A549 (cell line): ENCODE measurements at regions not wholly inside any gene's neighbourhood (a gene's known extent, or its start where the extent isn't known, plus 50 kb on each side); places are given as distances from the start of the nearest gene placed in this dataset.

Experiments used
- ATAC-seq, 2 experiments: fragments of 200-7000 bp in 1 of 2; fragments of >200 bp in 1 of 2; cut with Nextera tagmentation in 1 of 2; cut with Tn5 transposase in 1 of 2; 3 replicates each; pipeline versions ENCODE4 v1.8.0 to v1.9.1; 2018 to 2020; ENCODE audit warnings: mild to moderate bottlenecking in 1 of 2, moderate library complexity in 1 of 2
- CTCF ChIA-PET: fragments of 300-600 bp; sonication (Branson Sonifier 250); formaldehyde crosslinking; extraction: SDS; loops from one replicate; lab custom pipeline; 2021; ENCODE audit warnings: antibody characterized with exemption, inconsistent platforms; lab: Yijun Ruan, JAX
- POLR2A ChIA-PET: fragments of 350-600 bp; formaldehyde crosslinking; extraction: SDS; loops from one replicate; lab custom pipeline; 2021; ENCODE audit warnings: antibody characterized with exemption, inconsistent platforms; lab: Yijun Ruan, JAX
- DNase-seq, 2 experiments: peaks; one replicate each; pipeline versions ENCODE4 v3.0.0 to v3.0.0-alpha.2; 2011 to 2016; ENCODE audit warnings: low read depth in 1 of 2, low spot score in 1 of 2
- FAIRE-seq: peaks from 2 replicates; lab custom pipeline; 2011; peaks lifted over from hg19 to GRCh38; lab: Jason Lieb, UNC
- H3K27ac ChIP-seq, 2 experiments: fragments of >200 bp; sonication (Bioruptor Twin); formaldehyde crosslinking; 3 replicates each; pipeline ENCODE4 v1.5.1; 2016 to 2017
- H3K4me1 ChIP-seq: fragments of >200 bp; sonication (Bioruptor Twin); formaldehyde crosslinking; 3 replicates; pipeline ENCODE4 v1.6.1; 2016
- H3K4me2 ChIP-seq: fragments of >200 bp; sonication (Bioruptor Twin); formaldehyde crosslinking; 3 replicates; pipeline ENCODE4 v1.6.1; 2016
- H3K4me3 ChIP-seq: fragments of >200 bp; sonication (Bioruptor Twin); formaldehyde crosslinking; 3 replicates; pipeline ENCODE4 v1.5.1; 2016
- H3K9me3 ChIP-seq: fragments of >200 bp; sonication (Bioruptor Twin); formaldehyde crosslinking; 3 replicates; pipeline ENCODE4 v1.6.1; 2016
- BCL3 ChIP-seq: fragments of >200 bp; sonication (Bioruptor Twin); formaldehyde crosslinking; IDR thresholded peaks from 3 replicates; pipeline ENCODE4 v1.6.1; 2016
- CBX8 ChIP-seq: fragments of 200-600 bp; sonication (generic); IDR thresholded peaks from 2 replicates; pipeline ENCODE4 v1.6.1; 2016
- CTCF ChIP-seq: fragments of >200 bp; sonication (Bioruptor Twin); formaldehyde crosslinking; IDR thresholded peaks from 3 replicates; pipeline ENCODE4 v1.5.1; 2016
- E2F6 ChIP-seq: IDR thresholded peaks from 2 replicates; pipeline ENCODE4 v1.6.1; 2012; ENCODE audit warnings: low read depth, borderline replicate concordance
- EHMT2 ChIP-seq: fragments of 200-600 bp; sonication (generic); IDR thresholded peaks from 2 replicates; pipeline ENCODE4 v1.6.1; 2016; ENCODE audit warnings: antibody characterized with exemption, low read depth, mild to moderate bottlenecking, moderate library complexity
- EP300 ChIP-seq, 2 experiments: fragments of >200 bp; sonication (Bioruptor Twin); formaldehyde crosslinking; IDR thresholded peaks; 2 replicates in 1 of 2; 3 replicates in 1 of 2; pipeline ENCODE4 v1.6.1; 2016 to 2017
- ESRRA ChIP-seq: fragments of 150-350 bp; IDR thresholded peaks from 2 replicates; pipeline ENCODE4 v1.6.1; 2014; ENCODE audit warnings: mild to moderate bottlenecking, low read length, borderline replicate concordance
- FOSL2 ChIP-seq, 2 experiments: fragments of 450-650 bp in 1 of 2; fragments of >200 bp in 1 of 2; sonication (Bioruptor Twin) in 1 of 2; formaldehyde crosslinking; IDR thresholded peaks; 2 replicates each; pipeline versions ENCODE4 v1.5.0 to v1.6.1; 2016 to 2020; ENCODE audit warnings: mild to moderate bottlenecking in 1 of 2, moderate library complexity in 1 of 2
- GATA3 ChIP-seq: IDR thresholded peaks from 2 replicates; pipeline ENCODE4 v1.6.1; 2012; ENCODE audit warnings: borderline replicate concordance
- HES2 ChIP-seq: fragments of >200 bp; sonication (Bioruptor Twin); formaldehyde crosslinking; IDR thresholded peaks from 2 replicates; pipeline ENCODE4 v1.6.1; 2016
- HMGXB4 ChIP-seq: fragments of 250-450 bp; sonication (Bioruptor Pico); IDR thresholded peaks from 2 replicates; pipeline ENCODE4 v1.5.0; 2021; ENCODE audit warnings: mild to moderate bottlenecking, moderate library complexity, borderline replicate concordance
- HOXB13 ChIP-seq: fragments of 250-450 bp; sonication (Bioruptor Pico); IDR thresholded peaks from 2 replicates; pipeline ENCODE4 v1.5.0; 2020; ENCODE audit warnings: low read depth, mild to moderate bottlenecking, moderate library complexity
- KDM5A ChIP-seq: fragments of 200-600 bp; sonication (generic); IDR thresholded peaks from 2 replicates; pipeline ENCODE4 v1.6.1; 2016; ENCODE audit warnings: antibody characterized with exemption, mild to moderate bottlenecking
- MAX ChIP-seq: IDR thresholded peaks from 2 replicates; pipeline ENCODE4 v1.6.1; 2012
- NPAS2 ChIP-seq: fragments of 250-450 bp; sonication (Bioruptor Pico); IDR thresholded peaks from 2 replicates; pipeline ENCODE4 v1.8.0; 2022; ENCODE audit warnings: mild to moderate bottlenecking, moderate library complexity, borderline replicate concordance
- NR3C1 ChIP-seq: fragments of >200 bp; sonication (Bioruptor Twin); formaldehyde crosslinking; IDR thresholded peaks from 3 replicates; pipeline ENCODE4 v1.6.1; 2017
- SREBF2 ChIP-seq: fragments of 450-650 bp; IDR thresholded peaks from 2 replicates; pipeline ENCODE4 v1.6.1; 2014; ENCODE audit warnings: mild to moderate bottlenecking, moderate library complexity
- USF2 ChIP-seq: fragments of 450-650 bp; IDR thresholded peaks from 2 replicates; pipeline ENCODE4 v1.6.1; 2014; ENCODE audit warnings: antibody characterized with exemption
- WGBS: methylation state at CpG from one replicate; pipeline ENCODE4 v1.1.6; 2017; ENCODE audit errors: missing lambda C conversion rate; 5-methylcytosine and 5-hydroxymethylcytosine counted together

GRCh38 chr5:14019768-14020290, 75.3 kb upstream of the DNAH5 start (continued):
- TF ChIP-seq CTCF (no peak), ESRRA (no peak), EP300 (IDR thresholded peaks at IDR 0.05) (no peak)

GRCh38 chr5:14017904-14018303, 73.4 kb upstream of the DNAH5 start:
- no peak overlapping the region for H3K27ac ChIP-seq
- TF ChIP-seq USF2 = peak; percentile 18; the same call in 1 of the 2 replicates
- no peak for TF ChIP-seq HES2
- TF ChIP-seq, all 56 proteins: peak for 1
- H3K4me2 ChIP-seq = no peak overlapping the region
- no peak for ATAC-seq
- 80% methylated on average over 8 of the region's 8 CpGs for WGBS
- FAIRE-seq = no peak
- no peaks in the 10 kb centered on the region for H3K4me1 ChIP-seq
- H3K9me3 ChIP-seq = no peaks in the 10 kb centered on the region
- no peak for DNase-seq
- H3K4me3 ChIP-seq = no peak overlapping the region
- CTCF ChIA-PET = interaction anchor here (0.6 to 1.5 kb wide), 3 partner anchors 12 to 252 kb away, joined by 3 to 5 read pairs (median 4); no protein-coding TSS in a partner anchor
- POLR2A ChIA-PET = no interaction called here

GRCh38 chr5:14016549-14016948, 72.1 kb upstream of the DNAH5 start:
- H3K4me3 ChIP-seq = no peak overlapping the region
- TF ChIP-seq FOSL2 (IDR thresholded peaks at IDR 0.05) (no peak), FOSL2 (CRISPR knock-in tag; IDR thresholded peaks at IDR 0.05) (no peak), HOXB13 (CRISPR knock-in tag) (no peak), EHMT2 (no peak), GATA3 (no peak), HMGXB4 (no peak), MAX (no peak), EP300 (IDR thresholded peaks at IDR 0.05) (no peak), NPAS2 (CRISPR knock-in tag) (no peak), CBX8 (no peak), NR3C1 (no peak), E2F6 (no peak), KDM5A (no peak), BCL3 (no peak), SREBF2 (no peak)
- WGBS = 49% methylated on average over 4 of the region's 4 CpGs
- FAIRE-seq = no peak
- no peak for ATAC-seq
- ChIA-PET POLR2A (interaction anchor here (0.7 kb wide), 1 partner anchor 126 kb away, joined by 3 read pairs; the partner anchor contains the start of gene TRIO), CTCF (interaction anchor here (0.7 to 1.5 kb wide), 3 partner anchors 92 to 381 kb away, joined by 3 to 5 read pairs (median 3); no protein-coding TSS in a partner anchor)
- no peak for DNase-seq
- no peaks in the 10 kb centered on the region for H3K9me3 ChIP-seq
- no peak overlapping the region for H3K27ac ChIP-seq
- peaks cover 8% of the 10 kb centered on the region for H3K4me1 ChIP-seq
- no peak overlapping the region; the same call in 2 of the 3 replicates for H3K4me2 ChIP-seq
